CD4-positive, alpha-beta T cell treated with Interleukin-12 subunit alpha and Interleukin-12 subunit beta, for 1 hour (primary cell): ENCODE measurements at regions not wholly inside any gene's neighbourhood (a gene's known extent, or its start where the extent isn't known, plus 50 kb on each side); places are given as distances from the start of the nearest gene placed in this dataset.
"Not testable (repeated sequence)": the region's sequence is repeated elsewhere in the genome, so short reads cannot be mapped to it uniquely, and the experiment has no call there.

Experiments
- DNase-seq: peaks from one replicate; pipeline ENCODE4 v3.0.0-alpha.2; 2020

GRCh38 chrX:140053846-140054245 is 88.5 kb upstream of the CXorf66 start:
- DNase-seq: no peak

- no peak for DNase-seq
Observed at GRCh38 chrX:140050906-140051305, 85.6 kb upstream of the CXorf66 start.

GRCh38 chrX:140040386-140040785 is 75.1 kb upstream of the CXorf66 start:
- no peak for DNase-seq

GRCh38 chrX:140038842-140039241 is 73.5 kb upstream of the CXorf66 start:
- DNase-seq: no peak

GRCh38 chrX:140034916-140035315 is 69.6 kb upstream of the CXorf66 start:
- no peak for DNase-seq

- DNase-seq: no peak
Observed at GRCh38 chrX:140022482-140022881, 57.2 kb upstream of the CXorf66 start.

- not testable (repeated sequence) for DNase-seq
Observed at GRCh38 chrX:140019134-140019533, 53.8 kb upstream of the CXorf66 start.
